ENCODE measurements at regions not wholly inside any gene's neighbourhood (a gene's known extent, or its start where the extent isn't known, plus 50 kb on each side); places are given as distances from the start of the nearest gene placed in this dataset.

GRCh38 chr12:97288531-97288930, 174.1 kb upstream of the RMST start:
- 84 to 97% methylated on average over 3 of the region's 3 CpGs for WGBS, 2 donors

DNA sequence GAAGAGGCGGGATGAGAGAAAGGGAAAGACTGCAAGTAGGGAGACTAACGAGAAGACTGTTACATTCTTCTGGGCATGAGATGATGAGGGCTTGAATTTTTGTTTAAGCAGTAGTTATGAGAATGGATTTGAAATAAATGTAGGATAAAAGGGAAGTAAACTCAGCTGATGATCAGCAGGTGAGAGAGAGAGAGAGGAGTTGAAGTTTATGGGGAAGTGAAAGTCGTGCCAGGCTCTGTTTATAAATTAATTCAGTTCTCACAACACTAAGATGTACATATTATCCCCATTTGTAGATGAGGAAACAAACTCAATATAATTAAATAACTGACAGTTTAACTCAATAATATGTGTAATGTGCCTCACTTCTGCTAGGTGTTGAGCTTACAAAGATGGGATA, 170.0 kb upstream of the RMST start:
- H3K36me3 ChIP-seq (ENCODE audit: control insufficient read depth in 1 of 2, insufficient read depth in 2 of 2, low read length in 1 of 2): no peaks in the 10 kb centered on the region
- peaks cover 6% of the 10 kb centered on the region for H3K9me3 ChIP-seq (ENCODE audit: control insufficient read depth, low read length)
- H3K27ac ChIP-seq (ENCODE audit: low read depth in 1 of 2, low read length in 2 of 2): no peak overlapping the region
- no peak for DNase-seq
- no peaks in the 10 kb centered on the region for H3K27me3 ChIP-seq (ENCODE audit: control insufficient read depth in 1 of 2, insufficient read depth in 2 of 2, low read length in 1 of 2)
- H3K4me3 ChIP-seq (ENCODE audit: low read length in 2 of 2): no peak overlapping the region
- no peak for ATAC-seq (ENCODE audit: low FRiP score)
- WGBS, 2 donors: 74 to 78% methylated on average over 3 of the region's 3 CpGs
- no peaks in the 10 kb centered on the region for H3K4me1 ChIP-seq (ENCODE audit: control insufficient read depth in 1 of 2, insufficient read depth in 2 of 2, low read length in 2 of 2)
- intact Hi-C loops (cut with DNase I): no loop called here

More at GRCh38 chr12:97288531-97288930, 174.1 kb upstream of the RMST start:
- ATAC-seq (ENCODE audit: low FRiP score) (no peak), DNase-seq (no peak)
- intact Hi-C loops (cut with DNase I): no loop called here
- Histone ChIP-seq H3K4me3 (ENCODE audit: low read length in 2 of 2) (no peak overlapping the region), H3K4me1 (ENCODE audit: control insufficient read depth in 1 of 2, insufficient read depth in 2 of 2, low read length in 2 of 2) (no peaks in the 10 kb centered on the region), H3K9me3 (ENCODE audit: control insufficient read depth, low read length) (no peaks in the 10 kb centered on the region), H3K27ac (ENCODE audit: low read depth in 1 of 2, low read length in 2 of 2) (no peak overlapping the region), H3K36me3 (ENCODE audit: control insufficient read depth in 1 of 2, insufficient read depth in 2 of 2, low read length in 1 of 2) (no peaks in the 10 kb centered on the region), H3K27me3 (ENCODE audit: control insufficient read depth in 1 of 2, insufficient read depth in 2 of 2, low read length in 1 of 2) (no peaks in the 10 kb centered on the region)

DNA sequence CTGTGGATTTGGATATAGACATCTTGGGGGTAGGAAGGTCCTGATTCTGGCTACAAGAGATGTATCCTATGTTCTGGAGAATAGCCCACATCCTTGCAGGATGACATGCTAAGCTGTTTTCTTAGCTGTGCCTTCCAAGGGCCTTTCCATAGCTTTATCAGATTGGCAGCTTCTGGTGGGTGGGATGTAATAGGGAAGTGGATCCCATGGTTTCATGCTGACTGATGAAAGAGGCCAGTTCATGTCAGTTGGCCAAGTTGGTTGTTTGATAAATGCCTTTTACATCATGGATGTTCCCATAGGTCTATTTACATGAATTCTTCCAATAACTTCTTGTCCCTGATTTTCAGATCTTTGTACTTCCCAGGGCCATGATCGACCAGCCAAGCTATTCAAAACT, 169.1 kb upstream of the RMST start:
- DNase-seq (no peak), ATAC-seq (ENCODE audit: low FRiP score) (no peak)
- H3K4me3 ChIP-seq (ENCODE audit: low read length in 2 of 2): no peak overlapping the region
- WGBS, 2 donors: 88 to 92% methylated on average over 1 of the region's 1 CpG
- H3K36me3 ChIP-seq (ENCODE audit: control insufficient read depth in 1 of 2, insufficient read depth in 2 of 2, low read length in 1 of 2): no peaks in the 10 kb centered on the region
- H3K27ac ChIP-seq (ENCODE audit: low read depth in 1 of 2, low read length in 2 of 2): no peak overlapping the region
- intact Hi-C loops (cut with DNase I): no loop called here
- H3K4me1 ChIP-seq (ENCODE audit: control insufficient read depth in 1 of 2, insufficient read depth in 2 of 2, low read length in 2 of 2): no peaks in the 10 kb centered on the region
- peaks cover 6% of the 10 kb centered on the region for H3K9me3 ChIP-seq (ENCODE audit: control insufficient read depth, low read length)
- H3K27me3 ChIP-seq (ENCODE audit: control insufficient read depth in 1 of 2, insufficient read depth in 2 of 2, low read length in 1 of 2): no peaks in the 10 kb centered on the region

- no peak overlapping the region for H3K4me3 ChIP-seq (ENCODE audit: low read length in 2 of 2)
- no peaks in the 10 kb centered on the region for H3K4me1 ChIP-seq (ENCODE audit: control insufficient read depth in 1 of 2, insufficient read depth in 2 of 2, low read length in 2 of 2)
- ATAC-seq (ENCODE audit: low FRiP score) (no peak), DNase-seq (no peak)
- H3K27ac ChIP-seq (ENCODE audit: low read depth in 1 of 2, low read length in 2 of 2): no peak overlapping the region
- H3K9me3 ChIP-seq (ENCODE audit: control insufficient read depth, low read length): peaks cover 7% of the 10 kb centered on the region
- H3K27me3 ChIP-seq (ENCODE audit: control insufficient read depth in 1 of 2, insufficient read depth in 2 of 2, low read length in 1 of 2): peaks cover 0 to 2% of the 10 kb centered on the region in 2 donors
- 81 to 86% methylated on average over 5 of the region's 5 CpGs for WGBS, 2 donors
- no peaks in the 10 kb centered on the region for H3K36me3 ChIP-seq (ENCODE audit: control insufficient read depth in 1 of 2, insufficient read depth in 2 of 2, low read length in 1 of 2)
- intact Hi-C loops (cut with DNase I): no loop called here
These were observed 162.8 kb upstream of the RMST start for GRCh38 chr12:97299847-97300246.

- H3K36me3 ChIP-seq (ENCODE audit: control insufficient read depth in 1 of 2, insufficient read depth in 2 of 2, low read length in 1 of 2): no peaks in the 10 kb centered on the region
- peaks cover 0 to 2% of the 10 kb centered on the region in 2 donors for H3K27me3 ChIP-seq (ENCODE audit: control insufficient read depth in 1 of 2, insufficient read depth in 2 of 2, low read length in 1 of 2)
- ATAC-seq (ENCODE audit: low FRiP score) (no peak), DNase-seq (no peak)
- no peaks in the 10 kb centered on the region for H3K4me1 ChIP-seq (ENCODE audit: control insufficient read depth in 1 of 2, insufficient read depth in 2 of 2, low read length in 2 of 2)
- H3K4me3 ChIP-seq (ENCODE audit: low read length in 2 of 2): no peak overlapping the region
- 84 to 89% methylated on average over 5 of the region's 5 CpGs for WGBS, 2 donors
- intact Hi-C loops (cut with DNase I): no loop called here
- no peak overlapping the region for H3K27ac ChIP-seq (ENCODE audit: low read depth in 1 of 2, low read length in 2 of 2)
- peaks cover 4% of the 10 kb centered on the region for H3K9me3 ChIP-seq (ENCODE audit: control insufficient read depth, low read length)
These were observed 162.2 kb upstream of the RMST start for GRCh38 chr12:97300431-97300830.

DNA sequence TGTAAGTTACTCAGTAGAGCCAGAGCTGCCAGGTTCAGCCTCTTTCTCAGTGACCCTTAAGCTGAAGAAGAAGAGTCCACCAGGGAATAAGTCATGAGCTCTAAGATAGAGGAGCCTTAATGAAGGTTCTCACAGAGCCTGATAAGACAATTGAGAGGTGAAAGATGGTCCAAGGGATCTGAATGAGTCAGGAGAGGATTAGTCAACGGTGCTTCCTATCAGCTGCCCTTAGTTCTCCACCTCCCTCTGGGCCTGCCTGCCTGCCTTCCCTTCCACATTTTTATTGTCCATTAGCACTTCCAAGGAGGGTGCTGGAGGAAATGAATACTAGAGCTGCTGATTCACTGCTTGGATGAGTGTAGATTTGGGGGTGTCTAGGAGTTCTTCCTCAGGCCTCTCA, 161.7 kb upstream of the RMST start:
- H3K4me1 ChIP-seq (ENCODE audit: control insufficient read depth in 1 of 2, insufficient read depth in 2 of 2, low read length in 2 of 2): no peaks in the 10 kb centered on the region
- intact Hi-C loops (cut with DNase I): no loop called here
- no peak overlapping the region for H3K27ac ChIP-seq (ENCODE audit: low read depth in 1 of 2, low read length in 2 of 2)
- peaks cover 2% of the 10 kb centered on the region for H3K9me3 ChIP-seq (ENCODE audit: control insufficient read depth, low read length)
- 69 to 77% methylated on average over 1 of the region's 1 CpG for WGBS, 2 donors
- H3K27me3 ChIP-seq (ENCODE audit: control insufficient read depth in 1 of 2, insufficient read depth in 2 of 2, low read length in 1 of 2): peaks cover 0 to 2% of the 10 kb centered on the region in 2 donors
- DNase-seq (no peak), ATAC-seq (ENCODE audit: low FRiP score) (no peak)
- no peak overlapping the region for H3K4me3 ChIP-seq (ENCODE audit: low read length in 2 of 2)
- H3K36me3 ChIP-seq (ENCODE audit: control insufficient read depth in 1 of 2, insufficient read depth in 2 of 2, low read length in 1 of 2): no peaks in the 10 kb centered on the region

- 86 to 87% methylated on average over 3 of the region's 3 CpGs for WGBS, 2 donors
- Histone ChIP-seq H3K36me3 (ENCODE audit: control insufficient read depth in 1 of 2, insufficient read depth in 2 of 2, low read length in 1 of 2) (no peaks in the 10 kb centered on the region), H3K4me3 (ENCODE audit: low read length in 2 of 2) (no peak overlapping the region), H3K9me3 (ENCODE audit: control insufficient read depth, low read length) (peaks cover 2% of the 10 kb centered on the region), H3K4me1 (ENCODE audit: control insufficient read depth in 1 of 2, insufficient read depth in 2 of 2, low read length in 2 of 2) (no peaks in the 10 kb centered on the region), H3K27ac (ENCODE audit: low read depth in 1 of 2, low read length in 2 of 2) (no peak overlapping the region), H3K27me3 (ENCODE audit: control insufficient read depth in 1 of 2, insufficient read depth in 2 of 2, low read length in 1 of 2) (peaks cover 0 to 2% of the 10 kb centered on the region in 2 donors)
- intact Hi-C loops (cut with DNase I): no loop called here
- DNase-seq (no peak), ATAC-seq (ENCODE audit: low FRiP score) (no peak)
These were observed 161.0 kb upstream of the RMST start for GRCh38 chr12:97301576-97301975.

DNA sequence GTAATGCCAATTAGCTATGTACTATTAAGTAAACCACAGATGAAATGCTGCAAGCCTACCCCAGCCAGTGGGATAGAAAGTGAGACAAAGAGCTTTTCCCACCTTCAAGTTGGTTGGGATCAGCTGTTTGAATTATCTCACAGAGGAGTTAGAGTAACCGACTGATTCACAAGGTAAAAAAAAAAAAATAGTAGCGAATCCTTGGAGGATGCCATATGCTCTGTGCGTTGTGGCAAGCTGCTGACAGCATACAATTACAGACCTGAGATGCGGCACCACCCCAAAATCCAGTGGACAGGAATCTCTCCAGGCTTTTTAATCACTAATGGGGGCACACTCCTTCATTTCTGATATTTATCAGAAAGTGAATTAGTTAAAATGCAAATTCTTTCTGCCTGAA, 157.0 kb upstream of the RMST start:
- no peaks in the 10 kb centered on the region for H3K4me1 ChIP-seq (ENCODE audit: control insufficient read depth in 1 of 2, insufficient read depth in 2 of 2, low read length in 2 of 2)
- no peak for ATAC-seq (ENCODE audit: low FRiP score)
- WGBS, 2 donors: 92 to 96% methylated on average over 4 of the region's 4 CpGs

GRCh38 chr12:97306147-97306546, 156.5 kb upstream of the RMST start:
- H3K27me3 ChIP-seq (ENCODE audit: control insufficient read depth in 1 of 2, insufficient read depth in 2 of 2, low read length in 1 of 2): peaks cover 0 to 2% of the 10 kb centered on the region in 2 donors
- no peak overlapping the region for H3K4me3 ChIP-seq (ENCODE audit: low read length in 2 of 2)
- no peaks in the 10 kb centered on the region for H3K4me1 ChIP-seq (ENCODE audit: control insufficient read depth in 1 of 2, insufficient read depth in 2 of 2, low read length in 2 of 2)
- H3K36me3 ChIP-seq (ENCODE audit: control insufficient read depth in 1 of 2, insufficient read depth in 2 of 2, low read length in 1 of 2): no peaks in the 10 kb centered on the region
- intact Hi-C loops (cut with DNase I): loop anchor here (5.0 kb wide), 2 partner anchors 319 to 729 kb away; no protein-coding TSS in a partner anchor
- H3K9me3 ChIP-seq (ENCODE audit: control insufficient read depth, low read length): peaks cover 2% of the 10 kb centered on the region
- DNase-seq (no peak), ATAC-seq (ENCODE audit: low FRiP score) (no peak)
- no peak overlapping the region for H3K27ac ChIP-seq (ENCODE audit: low read depth in 1 of 2, low read length in 2 of 2)
- WGBS, 2 donors: 71 to 77% methylated on average over 3 of the region's 3 CpGs

More for the DNA sequence above, 157.0 kb upstream of the RMST start:
- Histone ChIP-seq H3K27me3 (ENCODE audit: control insufficient read depth in 1 of 2, insufficient read depth in 2 of 2, low read length in 1 of 2) (peaks cover 0 to 2% of the 10 kb centered on the region in 2 donors), H3K4me3 (ENCODE audit: low read length in 2 of 2) (no peak overlapping the region), H3K36me3 (ENCODE audit: control insufficient read depth in 1 of 2, insufficient read depth in 2 of 2, low read length in 1 of 2) (no peaks in the 10 kb centered on the region), H3K9me3 (ENCODE audit: control insufficient read depth, low read length) (peaks cover 2% of the 10 kb centered on the region), H3K27ac (ENCODE audit: low read depth in 1 of 2, low read length in 2 of 2) (no peak overlapping the region)
- intact Hi-C loops (cut with DNase I): loop anchor here (5.0 kb wide), 2 partner anchors 318 to 728 kb away; no protein-coding TSS in a partner anchor
- no peak for DNase-seq
